ENCODE measurements at regions not wholly inside any gene's neighbourhood (a gene's known extent, or its start where the extent isn't known, plus 50 kb on each side); places are given as distances from the start of the nearest gene placed in this dataset.

- TF ChIP-seq CTCF (IDR thresholded peaks at IDR 0.05) = no peak
- TF ChIP-seq POLR2A (IDR thresholded peaks at IDR 0.05) = no peak
Measured at GRCh38 chr2:145914716-145915115, 1394.8 kb upstream of the ZEB2 start.

Measured in Peyer's patch (tissue), 4 donors.